Body of pancreas (tissue), 4 donors: ENCODE measurements at regions not wholly inside any gene's neighbourhood (a gene's known extent, or its start where the extent isn't known, plus 50 kb on each side); places are given as distances from the start of the nearest gene placed in this dataset.

Experiments used
- POLR2A ChIP-seq, 3 donors: fragments of 450-650 bp; IDR thresholded peaks; one replicate each; pipeline ENCODE4 v1.6.1; 2016; ENCODE audit warnings: antibody characterized with exemption in 3 of 3, mild to moderate bottlenecking in 2 of 3
- TF ChIP-seq, protein P1 (sequence below), 7 experiments: fragments of 450-650 bp in 4 of 7; fragments of 200-600 bp in 3 of 7; sonication (generic) in 3 of 7; IDR thresholded peaks; one replicate each; pipeline ENCODE4 v1.5.1; 2016 to 2019; ENCODE audit warnings: antibody characterized with exemption in 7 of 7

DNA sequence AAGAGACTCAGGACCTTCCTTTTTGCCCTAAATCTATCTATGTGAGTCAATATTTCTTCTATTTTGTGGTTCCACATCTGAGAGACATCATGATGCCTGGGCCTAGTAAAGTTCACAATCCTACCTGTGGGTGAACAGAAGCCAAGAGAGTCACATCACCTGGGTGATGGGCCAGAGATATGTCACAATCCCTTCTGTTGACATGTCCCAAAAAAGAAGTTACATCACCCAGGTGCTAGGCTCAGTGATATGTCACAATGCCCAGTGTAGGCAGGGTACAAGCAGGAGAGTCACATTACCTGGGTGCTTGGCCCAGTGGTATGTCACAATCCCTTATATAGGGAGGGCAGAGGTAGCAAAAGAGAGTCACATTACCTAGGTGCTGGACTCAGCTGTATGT is 2101.9 kb downstream of the TP53TG3F start:
- TF ChIP-seq, protein P1, sequence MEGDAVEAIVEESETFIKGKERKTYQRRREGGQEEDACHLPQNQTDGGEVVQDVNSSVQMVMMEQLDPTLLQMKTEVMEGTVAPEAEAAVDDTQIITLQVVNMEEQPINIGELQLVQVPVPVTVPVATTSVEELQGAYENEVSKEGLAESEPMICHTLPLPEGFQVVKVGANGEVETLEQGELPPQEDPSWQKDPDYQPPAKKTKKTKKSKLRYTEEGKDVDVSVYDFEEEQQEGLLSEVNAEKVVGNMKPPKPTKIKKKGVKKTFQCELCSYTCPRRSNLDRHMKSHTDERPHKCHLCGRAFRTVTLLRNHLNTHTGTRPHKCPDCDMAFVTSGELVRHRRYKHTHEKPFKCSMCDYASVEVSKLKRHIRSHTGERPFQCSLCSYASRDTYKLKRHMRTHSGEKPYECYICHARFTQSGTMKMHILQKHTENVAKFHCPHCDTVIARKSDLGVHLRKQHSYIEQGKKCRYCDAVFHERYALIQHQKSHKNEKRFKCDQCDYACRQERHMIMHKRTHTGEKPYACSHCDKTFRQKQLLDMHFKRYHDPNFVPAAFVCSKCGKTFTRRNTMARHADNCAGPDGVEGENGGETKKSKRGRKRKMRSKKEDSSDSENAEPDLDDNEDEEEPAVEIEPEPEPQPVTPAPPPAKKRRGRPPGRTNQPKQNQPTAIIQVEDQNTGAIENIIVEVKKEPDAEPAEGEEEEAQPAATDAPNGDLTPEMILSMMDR (IDR thresholded peaks at IDR 0.05) = no peak
- TF ChIP-seq POLR2A (IDR thresholded peaks at IDR 0.05) = no peak
